ENCODE measurements at regions not wholly inside any gene's neighbourhood (a gene's known extent, or its start where the extent isn't known, plus 50 kb on each side); places are given as distances from the start of the nearest gene placed in this dataset.
A peak's percentile ranks its signal among the peaks of the same experiment; 100 is the strongest.

DNA sequence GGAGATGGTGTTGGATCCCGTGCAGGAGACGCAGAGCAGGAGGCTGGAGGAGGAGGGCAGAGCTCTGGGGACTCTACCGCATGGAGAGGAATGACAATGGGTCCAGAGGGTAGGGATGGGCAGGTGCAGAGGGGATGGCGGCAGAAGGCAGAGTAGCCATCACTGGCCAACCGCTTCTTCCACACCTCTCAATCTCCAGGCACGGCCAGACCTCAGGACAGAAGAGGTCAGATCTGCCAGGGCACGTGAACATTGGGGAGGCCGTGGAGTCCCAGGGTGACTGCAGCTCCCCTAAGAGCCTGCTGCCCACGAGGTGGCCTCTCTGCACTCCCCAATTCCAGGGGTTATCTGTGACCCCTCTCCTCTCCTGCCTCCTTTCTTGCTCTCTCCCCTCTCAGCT, 162.7 kb upstream of the HDAC4 start:
- no peaks in the 10 kb centered on the region for H3K9me3 ChIP-seq (ENCODE audit: control insufficient read depth, insufficient read depth, low read length)
- 94% methylated on average over 9 of the region's 9 CpGs for WGBS (ENCODE audit: insufficient coverage)
- no peaks in the 10 kb centered on the region for H3K36me3 ChIP-seq (ENCODE audit: control insufficient read depth, insufficient read depth, low read length)

DNA sequence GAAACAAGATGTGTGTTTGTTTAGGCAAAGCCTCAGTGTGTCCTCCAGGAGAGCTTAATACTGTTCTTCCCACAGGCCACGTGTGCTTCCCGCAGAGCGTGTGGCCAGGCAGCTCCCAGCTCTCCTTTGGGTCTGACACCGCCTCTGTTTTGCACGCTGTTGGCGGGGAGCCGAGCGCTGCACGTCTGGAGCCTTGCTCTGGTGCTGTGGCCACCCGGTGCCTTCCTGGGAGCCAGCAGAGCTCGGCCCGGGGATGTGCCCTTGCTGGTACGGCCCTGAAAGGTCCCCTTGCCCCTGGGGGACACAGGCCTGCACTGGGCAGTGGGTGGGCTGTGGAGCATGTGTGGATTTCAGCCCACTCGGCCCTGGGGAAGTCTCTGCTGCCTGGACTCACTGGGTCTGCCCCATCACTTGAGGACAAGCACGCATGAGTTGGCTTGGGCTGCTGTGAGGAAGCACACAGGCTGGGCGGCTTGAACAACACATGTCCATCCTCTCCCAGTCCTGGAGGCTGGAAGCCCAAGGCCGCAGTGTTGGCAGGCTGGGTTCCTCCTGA, 160.7 kb upstream of the HDAC4 start:
- H3K4me3 ChIP-seq (ENCODE audit: low read depth, low read length): no peak overlapping the region
- no peaks in the 10 kb centered on the region for H3K9me3 ChIP-seq (ENCODE audit: control insufficient read depth, insufficient read depth, low read length)
- H3K27me3 ChIP-seq (ENCODE audit: control insufficient read depth, insufficient read depth, low read length): no peaks in the 10 kb centered on the region
- H3K36me3 ChIP-seq (ENCODE audit: control insufficient read depth, insufficient read depth, low read length): no peaks in the 10 kb centered on the region
- H3K4me1 ChIP-seq (ENCODE audit: control insufficient read depth, insufficient read depth, low read length): peaks cover 6% of the 10 kb centered on the region
- peak in 1 of 6 donors; percentile 66 for DNase-seq (ENCODE audit: low read depth in 4 of 6, low spot score in 6 of 6)
- no peak overlapping the region for H3K27ac ChIP-seq (ENCODE audit: low read depth, low read length)
- 68% methylated on average over 16 of the region's 17 CpGs for WGBS (ENCODE audit: insufficient coverage)

More for the DNA sequence above, 162.7 kb upstream of the HDAC4 start:
- peaks cover 11% of the 10 kb centered on the region for H3K4me1 ChIP-seq (ENCODE audit: control insufficient read depth, insufficient read depth, low read length)
- H3K27me3 ChIP-seq (ENCODE audit: control insufficient read depth, insufficient read depth, low read length): no peaks in the 10 kb centered on the region
- no peak for DNase-seq (ENCODE audit: low read depth in 4 of 6, low spot score in 6 of 6)
- H3K27ac ChIP-seq (ENCODE audit: low read depth, low read length): no peak overlapping the region
- no peak overlapping the region for H3K4me3 ChIP-seq (ENCODE audit: low read depth, low read length)

DNA sequence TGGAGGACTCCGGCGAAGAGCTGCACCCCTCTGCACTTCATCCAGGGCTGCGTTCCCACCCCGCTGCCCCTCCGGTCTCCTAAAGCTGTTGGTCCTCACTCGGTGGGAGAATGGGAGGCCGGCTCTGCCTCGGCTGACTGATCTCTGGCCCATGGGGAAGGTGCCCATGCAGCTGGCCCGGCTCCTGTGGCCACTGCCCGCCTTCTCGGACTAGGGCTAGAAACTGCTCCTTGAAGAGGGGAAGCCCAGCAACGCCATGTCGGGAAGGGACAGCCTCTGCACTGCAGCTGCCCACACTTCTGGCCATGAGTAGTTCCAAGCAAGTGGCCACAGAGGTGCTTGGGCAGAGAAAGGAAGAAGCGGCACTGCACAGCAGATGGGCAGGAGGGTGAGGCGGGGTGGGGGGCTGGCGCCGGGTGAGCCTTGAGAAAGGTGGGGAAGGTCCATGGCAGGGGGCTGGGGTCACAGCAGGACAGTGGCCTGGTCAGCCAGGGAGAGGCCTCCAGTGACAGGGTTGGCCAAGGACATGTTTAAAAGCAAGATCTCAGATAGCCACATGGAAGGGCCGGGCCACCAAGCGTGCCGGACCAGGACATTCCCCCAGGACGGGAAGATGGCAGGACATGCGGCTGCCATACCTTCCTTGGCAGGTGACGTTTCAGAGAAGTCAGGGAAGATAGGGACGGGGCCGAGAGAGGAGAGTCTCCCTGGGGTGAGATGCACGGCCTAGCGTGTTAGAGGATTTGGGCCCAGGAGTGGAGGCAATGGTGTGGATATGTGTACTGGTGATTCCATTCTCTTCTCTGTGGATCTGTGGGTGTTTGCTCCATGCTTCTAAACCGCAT, 158.8 kb upstream of the HDAC4 start:
- no peaks in the 10 kb centered on the region for H3K27me3 ChIP-seq (ENCODE audit: control insufficient read depth, insufficient read depth, low read length)
- DNase-seq (ENCODE audit: low read depth in 4 of 6, low spot score in 6 of 6): no peak
- H3K4me3 ChIP-seq (ENCODE audit: low read depth, low read length): no peak overlapping the region
- 96% methylated on average over 27 of the region's 28 CpGs for WGBS (ENCODE audit: insufficient coverage)
- no peak overlapping the region for H3K27ac ChIP-seq (ENCODE audit: low read depth, low read length)
- H3K4me1 ChIP-seq (ENCODE audit: control insufficient read depth, insufficient read depth, low read length): peaks cover 6% of the 10 kb centered on the region
- no peaks in the 10 kb centered on the region for H3K9me3 ChIP-seq (ENCODE audit: control insufficient read depth, insufficient read depth, low read length)
- H3K36me3 ChIP-seq (ENCODE audit: control insufficient read depth, insufficient read depth, low read length): no peaks in the 10 kb centered on the region

DNA sequence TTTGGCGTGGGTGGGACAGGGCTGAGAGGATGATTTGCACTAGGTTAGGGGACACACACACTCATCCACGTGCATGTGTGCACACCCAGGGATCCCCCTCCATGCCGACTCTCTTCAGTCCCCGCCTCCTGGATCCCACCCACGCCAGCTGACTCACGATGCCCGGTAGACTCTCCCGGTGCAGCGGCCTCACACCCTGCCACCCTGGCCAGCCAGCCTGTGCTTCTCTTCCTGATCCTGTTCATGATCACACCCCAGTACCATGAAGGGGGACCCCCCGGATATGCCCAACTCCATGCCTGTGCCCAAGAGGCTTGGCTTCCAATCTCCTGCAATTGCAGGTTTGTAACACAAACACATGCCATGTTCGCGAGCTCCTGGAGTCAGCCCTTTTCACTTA, 157.8 kb upstream of the HDAC4 start:
- H3K4me1 ChIP-seq (ENCODE audit: control insufficient read depth, insufficient read depth, low read length): peaks cover 10% of the 10 kb centered on the region
- 95% methylated on average over 9 of the region's 12 CpGs for WGBS (ENCODE audit: insufficient coverage)
- no peaks in the 10 kb centered on the region for H3K27me3 ChIP-seq (ENCODE audit: control insufficient read depth, insufficient read depth, low read length)
- H3K4me3 ChIP-seq (ENCODE audit: low read depth, low read length): no peak overlapping the region
- no peaks in the 10 kb centered on the region for H3K36me3 ChIP-seq (ENCODE audit: control insufficient read depth, insufficient read depth, low read length)
- no peak overlapping the region for H3K27ac ChIP-seq (ENCODE audit: low read depth, low read length)
- DNase-seq (ENCODE audit: low read depth in 4 of 6, low spot score in 6 of 6): no peak
- H3K9me3 ChIP-seq (ENCODE audit: control insufficient read depth, insufficient read depth, low read length): no peaks in the 10 kb centered on the region

DNA sequence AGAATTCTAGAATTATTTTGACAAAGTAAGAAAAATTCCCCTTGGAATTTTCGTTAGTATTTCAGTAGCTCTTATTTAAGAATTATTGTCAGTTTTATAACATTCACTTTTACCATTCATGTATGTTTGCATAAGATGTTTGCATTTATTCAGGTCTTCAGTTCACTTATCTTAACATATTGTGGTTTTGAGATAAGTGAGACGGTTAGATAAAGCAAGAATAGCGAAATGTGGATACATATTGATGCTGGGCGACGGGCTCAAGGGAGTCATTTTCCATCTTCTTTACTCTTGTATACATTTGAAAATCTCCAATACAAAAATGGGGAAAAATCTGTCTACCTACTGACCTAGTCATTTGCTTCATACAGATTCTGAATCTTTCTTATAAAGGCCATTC, 156.7 kb upstream of the HDAC4 start:
- Histone ChIP-seq H3K4me1 (ENCODE audit: control insufficient read depth, insufficient read depth, low read length) (peaks cover 13% of the 10 kb centered on the region), H3K36me3 (ENCODE audit: control insufficient read depth, insufficient read depth, low read length) (no peaks in the 10 kb centered on the region), H3K9me3 (ENCODE audit: control insufficient read depth, insufficient read depth, low read length) (no peaks in the 10 kb centered on the region), H3K4me3 (ENCODE audit: low read depth, low read length) (no peak overlapping the region), H3K27ac (ENCODE audit: low read depth, low read length) (no peak overlapping the region), H3K27me3 (ENCODE audit: control insufficient read depth, insufficient read depth, low read length) (no peaks in the 10 kb centered on the region)
- WGBS (ENCODE audit: insufficient coverage): no CpG with 5 or more reads among the region's 5 CpGs
- DNase-seq (ENCODE audit: low read depth in 4 of 6, low spot score in 6 of 6): no peak

DNA sequence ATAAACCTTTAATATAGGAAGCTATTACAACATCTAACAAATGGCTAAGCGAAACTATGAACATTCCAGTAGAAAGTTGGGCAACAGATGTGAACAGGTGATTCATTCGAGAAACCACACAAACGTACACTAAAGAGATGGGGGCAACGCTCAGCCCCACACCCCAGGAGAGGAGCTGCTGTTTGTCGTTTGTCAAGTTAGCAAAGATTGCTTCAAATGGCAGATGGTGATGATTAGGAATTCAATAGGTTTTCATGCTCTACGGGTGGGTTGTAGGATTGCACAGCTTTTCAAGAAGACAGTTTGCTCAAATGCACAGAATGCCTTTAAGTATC, 154.7 kb upstream of the HDAC4 start:
- Histone ChIP-seq H3K4me1 (ENCODE audit: control insufficient read depth, insufficient read depth, low read length) (peaks cover 7% of the 10 kb centered on the region), H3K36me3 (ENCODE audit: control insufficient read depth, insufficient read depth, low read length) (no peaks in the 10 kb centered on the region)
- DNase-seq (ENCODE audit: low read depth in 4 of 6, low spot score in 6 of 6): no peak

DNA sequence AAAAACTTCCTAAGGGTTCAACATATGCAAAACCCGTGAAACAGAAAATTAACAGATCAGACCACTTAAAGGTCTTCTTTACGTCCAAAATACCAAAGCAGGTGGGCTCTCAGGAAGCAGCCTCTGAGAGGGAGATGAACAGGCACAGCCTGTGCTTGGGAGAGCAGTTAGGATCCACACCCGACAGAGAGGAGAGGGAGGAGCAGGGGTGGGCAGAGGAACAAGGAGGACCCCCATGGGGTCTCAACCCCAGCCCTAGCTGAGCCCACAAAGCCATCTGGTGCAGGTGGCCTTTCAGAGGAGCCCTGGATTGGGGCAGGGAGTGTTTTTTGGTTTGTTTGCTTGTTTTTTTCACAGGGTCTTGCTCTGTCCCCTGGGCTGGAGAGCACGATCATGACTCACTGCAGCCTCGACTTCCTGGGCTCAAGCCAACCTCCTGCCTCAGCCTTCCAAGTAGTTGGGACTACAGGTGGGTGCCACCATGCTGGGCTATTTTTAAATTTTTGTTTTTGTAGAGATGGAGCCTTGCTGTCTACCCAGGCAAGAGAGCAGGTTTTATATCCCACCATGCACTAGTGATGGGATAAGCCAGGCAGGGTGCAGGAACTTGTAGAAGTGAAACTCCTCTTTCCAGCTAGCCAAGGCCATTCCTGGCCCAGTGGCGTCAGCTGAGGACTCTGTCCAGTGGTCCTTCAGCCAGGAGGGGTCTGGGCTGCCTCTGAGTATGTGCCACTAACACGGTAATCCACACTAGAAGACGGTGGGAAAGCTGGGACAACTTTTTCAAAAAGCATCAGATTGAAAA, 154.1 kb upstream of the HDAC4 start:
- no peak for DNase-seq (ENCODE audit: low read depth in 4 of 6, low spot score in 6 of 6)
- Histone ChIP-seq H3K36me3 (ENCODE audit: control insufficient read depth, insufficient read depth, low read length) (no peaks in the 10 kb centered on the region), H3K4me3 (ENCODE audit: low read depth, low read length) (no peak overlapping the region), H3K9me3 (ENCODE audit: control insufficient read depth, insufficient read depth, low read length) (no peaks in the 10 kb centered on the region), H3K27ac (ENCODE audit: low read depth, low read length) (no peak overlapping the region), H3K27me3 (ENCODE audit: control insufficient read depth, insufficient read depth, low read length) (no peaks in the 10 kb centered on the region), H3K4me1 (ENCODE audit: control insufficient read depth, insufficient read depth, low read length) (peaks cover 7% of the 10 kb centered on the region)
- WGBS (ENCODE audit: insufficient coverage): 69% methylated on average over 5 of the region's 8 CpGs

More for the DNA sequence above, 154.7 kb upstream of the HDAC4 start:
- no peaks in the 10 kb centered on the region for H3K27me3 ChIP-seq (ENCODE audit: control insufficient read depth, insufficient read depth, low read length)
- H3K9me3 ChIP-seq (ENCODE audit: control insufficient read depth, insufficient read depth, low read length): no peaks in the 10 kb centered on the region
- WGBS (ENCODE audit: insufficient coverage): 73% methylated on average over 2 of the region's 6 CpGs
- H3K27ac ChIP-seq (ENCODE audit: low read depth, low read length): no peak overlapping the region
- H3K4me3 ChIP-seq (ENCODE audit: low read depth, low read length): no peak overlapping the region

DNA sequence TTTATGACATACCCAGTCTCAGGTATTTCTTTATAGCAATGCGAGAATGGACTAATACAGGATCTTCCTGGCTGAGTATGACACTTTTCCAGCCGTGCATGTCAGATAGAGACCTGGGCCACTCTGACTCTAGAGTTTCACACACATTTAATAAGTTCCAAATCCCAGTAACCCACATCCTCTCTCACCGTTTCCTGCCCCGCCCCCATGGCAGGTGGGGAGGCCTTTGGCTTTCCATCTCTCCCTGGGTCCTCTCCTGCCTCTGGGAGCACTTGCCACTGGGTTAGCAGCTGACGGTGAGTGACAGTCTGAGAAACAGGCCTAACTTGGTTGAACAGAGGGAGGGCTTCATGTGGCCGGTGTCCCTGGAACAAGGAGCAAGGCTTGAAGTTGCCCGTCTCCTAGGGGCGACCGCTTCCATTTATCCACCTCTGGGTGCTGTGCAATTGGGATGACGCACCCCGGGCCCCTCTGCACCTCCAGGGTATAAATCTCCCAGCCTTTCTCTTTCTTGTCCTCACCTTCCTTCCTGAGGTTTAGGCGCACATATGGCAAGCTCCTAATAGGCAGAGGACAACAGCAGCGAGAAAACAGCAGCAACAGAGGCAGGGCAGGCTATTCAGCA, 152.7 kb upstream of the HDAC4 start:
- Histone ChIP-seq H3K27me3 (ENCODE audit: control insufficient read depth, insufficient read depth, low read length) (no peaks in the 10 kb centered on the region), H3K36me3 (ENCODE audit: control insufficient read depth, insufficient read depth, low read length) (no peaks in the 10 kb centered on the region), H3K27ac (ENCODE audit: low read depth, low read length) (no peak overlapping the region), H3K4me3 (ENCODE audit: low read depth, low read length) (no peak overlapping the region), H3K4me1 (ENCODE audit: control insufficient read depth, insufficient read depth, low read length) (peaks cover 7% of the 10 kb centered on the region), H3K9me3 (ENCODE audit: control insufficient read depth, insufficient read depth, low read length) (no peaks in the 10 kb centered on the region)
- WGBS (ENCODE audit: insufficient coverage): 92% methylated on average over 9 of the region's 13 CpGs
- DNase-seq (ENCODE audit: low read depth in 4 of 6, low spot score in 6 of 6): no peak

DNA sequence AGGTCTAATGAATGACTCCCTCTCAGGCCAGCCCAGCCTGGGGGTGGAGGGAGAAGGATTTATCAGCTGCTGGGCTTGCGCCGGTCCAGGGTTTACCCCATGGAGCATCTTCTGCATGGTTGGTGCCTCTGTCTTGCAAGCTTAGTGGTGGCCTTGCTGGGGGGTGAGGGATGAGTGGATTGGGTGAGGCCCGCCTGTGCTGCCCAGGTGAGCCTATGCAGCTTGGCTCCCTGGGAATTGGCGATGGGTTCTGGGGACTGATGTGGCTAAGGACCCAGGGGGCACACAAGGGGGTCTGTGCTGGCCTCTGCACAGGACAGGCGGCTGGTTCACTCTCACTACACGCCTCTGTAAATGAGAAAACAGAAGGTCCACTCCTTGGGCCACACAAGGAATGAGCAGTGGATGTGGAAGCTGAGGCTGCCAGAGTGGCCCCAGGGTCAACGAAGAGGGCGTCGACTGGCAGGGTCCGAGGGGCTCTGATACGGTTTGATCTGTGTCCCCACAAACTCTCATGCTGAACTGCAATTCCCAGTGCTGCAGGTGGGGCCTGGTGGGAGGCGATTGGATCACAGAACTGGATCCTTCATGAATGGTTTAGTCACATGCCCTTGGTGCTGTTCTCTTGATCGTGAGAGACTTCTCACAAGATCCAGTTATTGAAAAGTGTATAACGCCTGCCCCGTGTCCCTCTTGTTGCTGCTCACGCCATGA, 151.6 kb upstream of the HDAC4 start:
- Histone ChIP-seq H3K4me3 (ENCODE audit: low read depth, low read length) (no peak overlapping the region), H3K27ac (ENCODE audit: low read depth, low read length) (no peak overlapping the region), H3K9me3 (ENCODE audit: control insufficient read depth, insufficient read depth, low read length) (no peaks in the 10 kb centered on the region), H3K36me3 (ENCODE audit: control insufficient read depth, insufficient read depth, low read length) (no peaks in the 10 kb centered on the region), H3K4me1 (ENCODE audit: control insufficient read depth, insufficient read depth, low read length) (peaks cover 7% of the 10 kb centered on the region), H3K27me3 (ENCODE audit: control insufficient read depth, insufficient read depth, low read length) (no peaks in the 10 kb centered on the region)
- no peak for DNase-seq (ENCODE audit: low read depth in 4 of 6, low spot score in 6 of 6)
- WGBS (ENCODE audit: insufficient coverage): 84% methylated on average over 16 of the region's 16 CpGs

All from spinal cord (tissue), 9 donors.